Endothelial cell of umbilical vein (primary cell): ENCODE measurements at regions not wholly inside any gene's neighbourhood (a gene's known extent, or its start where the extent isn't known, plus 50 kb on each side); places are given as distances from the start of the nearest gene placed in this dataset.

Source experiments
- BruUV-seq: library from RNA; stranded (reverse); fragments of 400-500 nt; replicated peaks from 2 replicates; lab custom pipeline; 2021; lab: Mats Ljungman, UMichigan
- CTCF ChIA-PET: fragments of 300-600, 350-600 bp; sonication (Branson Sonifier 250); formaldehyde crosslinking; loops from one replicate; lab custom pipeline; 2021; ENCODE audit warnings: antibody characterized with exemption, inconsistent platforms; lab: Charles Lee
- POLR2A ChIA-PET: fragments of 300-600, 350-600 bp; sonication (Branson Sonifier 250); formaldehyde crosslinking; loops from one replicate; lab custom pipeline; 2021; ENCODE audit warnings: antibody characterized with exemption, inconsistent platforms; lab: Charles Lee
- DNase-seq: peaks from one replicate; pipeline ENCODE4 v3.0.0-alpha.2; 2011; ENCODE audit warnings: low read depth, low spot score
- FAIRE-seq: peaks from 2 replicates; lab custom pipeline; 2011; peaks lifted over from hg19 to GRCh38; lab: Jason Lieb, UNC
- H2AFZ ChIP-seq: 2 replicates; pipeline ENCODE4 v1.6.0; 2012; ENCODE audit warnings: low read depth, low read length, control low read depth, inconsistent platforms
- H3K27ac ChIP-seq: 2 replicates; pipeline ENCODE4 v1.5.1; 2011; ENCODE audit warnings: low read depth, mild to moderate bottlenecking, control low read depth, low read length, moderate library complexity; ENCODE audit not compliant: insufficient read depth
- H3K27me3 ChIP-seq, 2 experiments: 2 replicates each; pipeline versions ENCODE4 v1.6.0 to v1.6.1; 2011; ENCODE audit warnings: low read length in 2 of 2, mixed read lengths in 1 of 2; ENCODE audit not compliant: control insufficient read depth in 2 of 2, insufficient read depth in 2 of 2
- H3K36me3 ChIP-seq, 2 experiments: 2 replicates in 1 of 2; 3 replicates in 1 of 2; pipeline ENCODE4 v1.5.1; 2011; ENCODE audit warnings: low read length in 2 of 2, mild to moderate bottlenecking in 1 of 2, moderate library complexity in 1 of 2; ENCODE audit not compliant: control insufficient read depth in 2 of 2, insufficient read depth in 2 of 2; ENCODE audit errors: extremely low read depth in 1 of 2
- H3K4me1 ChIP-seq: 3 replicates; pipeline ENCODE4 v1.5.1; 2011; ENCODE audit warnings: mild to moderate bottlenecking, low read length; ENCODE audit not compliant: control insufficient read depth, insufficient read depth; ENCODE audit errors: extremely low read depth
- H3K4me2 ChIP-seq: 2 replicates; pipeline ENCODE4 v1.6.1; 2011; ENCODE audit warnings: low read length, control low read depth, mixed read lengths; ENCODE audit not compliant: insufficient read depth
- H3K4me3 ChIP-seq, 3 experiments: fragments of 200-600 bp in 1 of 3; sonication (generic), shearing (Covaris generic) in 1 of 3; replicated peaks in 1 of 3; 2 replicates each; pipeline ENCODE4 v1.5.1; 2011 to 2016; ENCODE audit warnings: control low read depth in 3 of 3, low read length in 3 of 3, mild to moderate bottlenecking in 2 of 3, inconsistent platforms in 1 of 3, low read depth in 1 of 3, moderate library complexity in 1 of 3; ENCODE audit not compliant: insufficient read depth in 1 of 3
- H3K79me2 ChIP-seq: 2 replicates; pipeline ENCODE4 v1.6.0; 2012; ENCODE audit warnings: low read length, inconsistent platforms; ENCODE audit not compliant: control insufficient read depth, insufficient read depth
- H3K9ac ChIP-seq: replicated peaks from 2 replicates; pipeline ENCODE3; 2011; ENCODE audit warnings: low read length, control low read depth; ENCODE audit not compliant: insufficient read depth; ENCODE audit errors: extremely low read depth
- H3K9me1 ChIP-seq: replicated peaks from 3 replicates; pipeline ENCODE4 v1.6.0; 2011; ENCODE audit warnings: mild to moderate bottlenecking, low read length; ENCODE audit not compliant: control insufficient read depth, insufficient read depth; ENCODE audit errors: extremely low read depth
- H3K9me3 ChIP-seq: replicated peaks from 2 replicates; pipeline ENCODE4 v1.5.1; 2012; ENCODE audit warnings: low read length, inconsistent platforms; ENCODE audit not compliant: control insufficient read depth, insufficient read depth
- H4K20me1 ChIP-seq: replicated peaks from 2 replicates; pipeline ENCODE3; 2011; ENCODE audit warnings: mild to moderate bottlenecking, low read length; ENCODE audit not compliant: control insufficient read depth, insufficient read depth; ENCODE audit errors: extremely low read depth
- CTCF ChIP-seq, 2 donors: IDR thresholded peaks; 1 replicate in 1 of 2; 2 replicates in 1 of 2; pipeline ENCODE4 v1.5.1; 2011; ENCODE audit warnings: low read length in 2 of 2, mild to moderate bottlenecking in 2 of 2, moderate library complexity in 2 of 2, control low read depth in 1 of 2, inconsistent platforms in 1 of 2, low read depth in 1 of 2; ENCODE audit not compliant: insufficient read depth in 1 of 2; ENCODE audit errors: extremely low read depth in 1 of 2
- EZH2 ChIP-seq: IDR thresholded peaks from 2 replicates; pipeline ENCODE4 v1.6.1; 2012; ENCODE audit warnings: borderline replicate concordance, low read depth, mild to moderate bottlenecking, moderate library complexity, low read length, inconsistent platforms; ENCODE audit not compliant: severe bottlenecking
- JUN ChIP-seq: IDR thresholded peaks from 2 replicates; pipeline ENCODE4 v1.6.1; 2011; ENCODE audit warnings: borderline replicate concordance, low read depth; ENCODE audit not compliant: insufficient read length, insufficient read depth
- MYC ChIP-seq: IDR thresholded peaks from one replicate; pipeline ENCODE4 v1.6.1; 2011; ENCODE audit warnings: mild to moderate bottlenecking, low read depth, low read length
- dilution Hi-C: fragments of 300-500 bp; cut with MboI; formaldehyde crosslinking; loops from one replicate; pipeline ENCODE4 v1.15.0; 2019; ENCODE audit warnings: low sequenced_read_pairs; ENCODE audit not compliant: extremely low pct_ligation_motif_present
- intact Hi-C: fragments of 100-400 bp; cut with micrococcal nuclease; formaldehyde crosslinking; loops from one replicate; pipeline ENCODE4 v1.10.0; 2022
- TF ChIP-seq, protein P1 (sequence below): IDR thresholded peaks from 2 replicates; pipeline ENCODE4 v1.6.1; 2011; ENCODE audit not compliant: insufficient read depth, insufficient read length

DNA sequence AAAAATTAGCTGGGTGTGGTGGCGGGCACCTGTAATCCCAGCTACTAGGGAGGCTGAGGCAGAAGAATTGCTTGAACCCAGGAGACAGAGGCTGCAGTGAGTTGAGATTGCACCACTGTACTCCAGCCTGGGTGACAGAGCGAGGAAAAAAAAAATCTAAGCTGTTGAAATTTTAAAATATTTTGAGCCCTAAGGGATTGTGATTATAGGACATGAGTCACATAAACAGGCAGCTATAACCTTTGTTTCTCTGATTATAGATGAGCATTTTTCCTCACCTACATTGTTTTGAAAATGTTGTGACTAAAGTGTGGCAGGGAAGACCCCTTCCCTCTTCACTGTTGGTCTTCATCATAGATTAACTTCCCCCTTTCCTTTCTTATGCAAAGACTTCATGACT, 135.5 kb downstream of the MGAT5B start:
- H3K27me3 ChIP-seq = no peaks in the 10 kb centered on the region
- ChIA-PET CTCF (interaction anchor here (0.8 to 1.7 kb wide), 4 partner anchors 8 to 135 kb away, joined by 3 to 9 read pairs (median 4); partner anchors contain the start of gene MGAT5B), POLR2A (no interaction called here)
- DNase-seq (no peak), FAIRE-seq (no peak)
- no peaks in the 10 kb centered on the region for H3K36me3 ChIP-seq
- TF ChIP-seq JUN = no peak
- TF ChIP-seq, protein P1, sequence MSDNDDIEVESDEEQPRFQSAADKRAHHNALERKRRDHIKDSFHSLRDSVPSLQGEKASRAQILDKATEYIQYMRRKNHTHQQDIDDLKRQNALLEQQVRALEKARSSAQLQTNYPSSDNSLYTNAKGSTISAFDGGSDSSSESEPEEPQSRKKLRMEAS = no peak
- no peak for TF ChIP-seq MYC
- TF ChIP-seq EZH2 = no peak
- no peak for TF ChIP-seq CTCF (IDR thresholded peaks at IDR 0.05; ENCODE audit: extremely low read depth in 1 of 2, insufficient read depth in 1 of 2, low read depth in 1 of 2, low read length in 2 of 2)
- H2AFZ ChIP-seq = no peak overlapping the region
- no peaks in the 10 kb centered on the region for H3K4me1 ChIP-seq
- no peaks in the 10 kb centered on the region for H3K9me1 ChIP-seq
- no peak overlapping the region for H3K27ac ChIP-seq
- no peak overlapping the region for H3K4me3 ChIP-seq
- no peaks in the 10 kb centered on the region for H4K20me1 ChIP-seq
- no peak overlapping the region for H3K4me2 ChIP-seq
- dilution Hi-C loops (no loop called here), intact Hi-C loops (no loop called here)
- no TSS peak for BruUV-seq
- no peaks in the 10 kb centered on the region for H3K9me3 ChIP-seq
- no peak overlapping the region for H3K9ac ChIP-seq
- no peaks in the 10 kb centered on the region for H3K79me2 ChIP-seq
